ENCODE measurements at regions not wholly inside any gene's neighbourhood (a gene's known extent, or its start where the extent isn't known, plus 50 kb on each side); places are given as distances from the start of the nearest gene placed in this dataset.

- DNase-seq (ENCODE audit: low read depth): no peak
Observed at GRCh38 chr6:167515873-167516507, 191.1 kb downstream of the TTLL2 start.

- no peak for DNase-seq (ENCODE audit: low read depth)
Observed at GRCh38 chr6:167517254-167517916, 192.5 kb downstream of the TTLL2 start.

DNA sequence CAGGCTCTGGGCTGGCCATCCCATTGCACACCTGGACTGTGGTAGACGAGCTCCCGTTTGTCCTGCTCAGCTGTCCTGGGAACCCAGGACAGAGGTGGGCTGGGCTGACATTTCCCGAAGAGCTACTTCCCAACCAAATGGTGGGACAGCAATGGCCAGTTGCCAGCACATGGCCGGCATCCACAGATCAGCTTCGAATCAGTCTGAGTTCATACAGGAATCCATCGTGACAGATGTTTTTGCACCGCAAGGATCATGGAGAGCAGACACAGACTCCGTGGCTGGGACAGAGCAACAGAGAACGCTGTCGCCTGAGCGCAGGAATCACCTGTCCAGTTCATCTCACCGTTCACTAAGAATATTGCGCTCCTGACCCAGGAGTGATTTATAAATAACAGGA lies 198.5 kb downstream of the TTLL2 start:
- no peak for DNase-seq (ENCODE audit: low read depth)

DNA sequence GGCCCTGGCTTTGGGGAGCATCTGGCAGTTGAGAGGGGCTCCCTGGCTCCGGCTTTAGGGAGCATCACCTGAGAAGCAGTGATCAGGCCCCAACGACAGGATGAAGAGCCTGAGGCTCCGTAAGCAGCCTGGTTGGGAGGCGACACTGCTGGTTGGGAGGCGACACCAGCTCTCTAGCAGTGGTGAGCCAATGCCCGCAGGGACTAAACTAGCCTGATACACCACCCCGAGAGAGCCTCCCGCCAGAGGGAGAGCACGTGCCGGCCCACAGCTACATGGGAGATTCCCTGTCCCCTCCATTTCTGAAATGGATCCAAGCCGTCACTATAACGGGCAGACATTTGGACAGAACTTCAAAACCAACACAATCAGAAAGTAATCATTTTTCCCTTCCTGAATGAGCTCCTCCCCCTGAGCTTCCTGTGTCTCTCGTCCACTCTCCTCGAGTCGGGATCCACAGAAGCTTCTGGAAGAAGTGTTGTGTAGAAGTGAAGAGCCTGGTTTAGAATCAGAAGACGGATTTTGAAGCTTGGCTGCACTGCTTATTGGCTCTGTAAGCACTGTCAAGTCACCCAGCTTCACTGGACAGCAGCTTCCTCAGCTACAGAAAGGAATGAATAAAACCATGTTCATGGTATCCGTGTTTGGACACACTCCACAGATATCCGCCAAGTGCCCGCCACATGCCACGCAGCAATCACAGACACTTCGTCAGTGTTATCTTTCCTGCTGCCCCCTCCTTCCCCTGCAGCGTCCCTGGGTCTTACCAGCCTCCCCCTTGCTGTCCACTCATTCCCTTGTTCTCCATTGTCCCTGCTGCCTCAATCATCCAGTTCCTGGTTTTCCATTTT lies 199.6 kb downstream of the TTLL2 start:
- no peak for DNase-seq (ENCODE audit: low read depth)

DNA sequence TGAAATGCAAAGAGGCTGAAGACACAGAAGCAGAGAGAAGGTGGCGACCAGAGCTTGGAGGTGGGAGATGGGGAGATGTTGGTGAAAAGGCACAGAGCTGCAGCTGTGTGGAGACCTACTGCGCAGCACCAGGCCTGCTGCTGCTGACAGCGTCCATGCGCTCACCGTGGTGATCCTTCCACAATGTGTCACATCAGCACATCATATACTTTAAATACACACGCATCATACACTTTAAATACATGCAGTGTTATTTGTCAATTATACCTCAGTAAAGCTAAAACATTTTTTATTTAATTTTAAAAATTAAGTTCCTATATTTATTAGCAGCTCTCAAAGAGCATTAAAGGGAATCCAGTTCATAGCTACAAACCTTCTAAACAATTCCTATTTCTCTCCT lies 200.9 kb downstream of the TTLL2 start:
- DNase-seq (ENCODE audit: low read depth): no peak

DNA sequence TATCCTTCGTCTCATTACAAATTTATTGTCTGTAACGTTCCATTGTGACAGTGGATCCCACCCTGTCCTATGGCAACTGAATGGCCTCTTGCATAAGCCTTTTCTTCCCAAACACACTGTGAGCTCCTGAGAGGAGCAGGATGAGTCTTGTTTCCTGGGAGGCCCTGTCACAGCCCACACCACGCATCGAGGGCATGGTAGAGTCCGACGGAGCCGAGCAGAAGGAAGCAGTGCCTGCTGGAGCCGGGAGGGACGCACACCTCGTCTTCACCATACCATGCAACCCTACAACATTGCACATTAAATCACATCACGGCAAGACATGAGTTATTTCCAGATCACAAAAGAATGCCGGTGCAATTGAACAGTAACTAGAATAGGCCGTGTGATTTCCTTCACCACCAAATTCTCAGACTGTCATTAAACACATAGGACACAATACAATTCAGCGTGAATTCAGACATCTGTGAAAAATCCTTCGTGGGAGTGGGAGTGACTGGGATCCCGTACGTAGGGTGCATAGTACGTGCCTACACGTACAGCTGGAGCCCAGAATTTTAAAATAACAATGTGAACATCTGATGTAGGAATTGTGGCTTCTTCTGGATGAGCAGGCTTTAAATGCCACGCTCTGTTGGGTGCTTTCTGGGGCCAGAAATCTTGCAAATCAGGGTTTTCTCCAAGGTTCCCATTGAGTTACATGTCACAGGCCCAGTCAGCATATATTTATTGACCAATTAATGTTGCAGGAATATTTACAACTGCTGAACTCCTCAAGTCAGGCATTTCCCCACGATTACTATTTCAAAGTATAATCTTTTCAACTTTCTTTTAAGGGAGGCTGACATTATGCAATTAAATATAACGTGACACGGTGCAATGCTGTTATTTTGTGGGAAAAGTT lies 201.8 kb downstream of the TTLL2 start:
- no peak for DNase-seq (ENCODE audit: low read depth)

- DNase-seq (ENCODE audit: low read depth): no peak
Observed at GRCh38 chr6:167528239-167528638, 203.4 kb downstream of the TTLL2 start.

GRCh38 chr6:167528976-167529375 lies 204.1 kb downstream of the TTLL2 start:
- DNase-seq (ENCODE audit: low read depth): no peak

DNA sequence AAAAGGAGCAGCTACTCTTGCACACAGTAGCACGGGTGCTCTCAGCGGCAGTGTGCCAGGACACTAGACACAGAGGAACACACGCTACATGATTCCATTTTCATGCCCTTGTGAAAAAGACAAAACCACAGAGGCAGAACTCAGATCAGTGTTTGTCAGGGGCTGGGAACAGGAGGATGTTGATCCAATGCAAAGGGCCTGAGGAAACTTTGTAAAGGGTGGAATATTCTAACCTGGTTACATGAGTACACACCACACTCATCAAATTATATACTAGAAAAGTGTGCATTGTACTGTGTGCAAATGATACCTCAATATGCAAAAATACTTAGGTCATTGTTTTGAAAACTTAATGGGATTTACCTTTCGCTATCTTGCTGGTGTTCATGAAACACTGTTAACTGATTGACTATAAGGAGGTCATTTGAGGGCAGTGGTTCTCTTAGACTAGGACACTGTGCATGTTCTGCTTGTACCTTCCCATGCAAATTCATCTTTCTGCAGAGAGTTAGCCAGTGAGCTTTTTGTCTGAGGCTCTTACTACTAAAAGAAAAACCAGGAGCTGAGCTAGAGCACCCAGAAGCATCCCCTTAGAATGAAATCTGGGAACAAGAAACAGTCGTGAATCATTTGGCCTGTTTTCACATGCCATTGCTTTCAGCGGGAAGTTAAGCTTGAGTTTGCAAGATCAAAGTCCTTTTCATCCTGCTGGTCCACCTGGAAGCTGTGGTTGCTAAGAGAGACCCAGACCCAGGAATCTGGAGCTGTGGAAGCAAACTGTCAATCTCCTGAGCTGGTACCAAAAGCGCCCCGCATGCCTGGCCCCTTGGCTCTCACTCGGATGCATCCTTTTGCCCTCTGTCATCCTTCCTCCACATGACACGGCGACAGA lies 204.8 kb downstream of the TTLL2 start:
- no peak for DNase-seq (ENCODE audit: low read depth)

- DNase-seq (ENCODE audit: low read depth): no peak
Observed at GRCh38 chr6:167530951-167531350, 206.1 kb downstream of the TTLL2 start.

DNA sequence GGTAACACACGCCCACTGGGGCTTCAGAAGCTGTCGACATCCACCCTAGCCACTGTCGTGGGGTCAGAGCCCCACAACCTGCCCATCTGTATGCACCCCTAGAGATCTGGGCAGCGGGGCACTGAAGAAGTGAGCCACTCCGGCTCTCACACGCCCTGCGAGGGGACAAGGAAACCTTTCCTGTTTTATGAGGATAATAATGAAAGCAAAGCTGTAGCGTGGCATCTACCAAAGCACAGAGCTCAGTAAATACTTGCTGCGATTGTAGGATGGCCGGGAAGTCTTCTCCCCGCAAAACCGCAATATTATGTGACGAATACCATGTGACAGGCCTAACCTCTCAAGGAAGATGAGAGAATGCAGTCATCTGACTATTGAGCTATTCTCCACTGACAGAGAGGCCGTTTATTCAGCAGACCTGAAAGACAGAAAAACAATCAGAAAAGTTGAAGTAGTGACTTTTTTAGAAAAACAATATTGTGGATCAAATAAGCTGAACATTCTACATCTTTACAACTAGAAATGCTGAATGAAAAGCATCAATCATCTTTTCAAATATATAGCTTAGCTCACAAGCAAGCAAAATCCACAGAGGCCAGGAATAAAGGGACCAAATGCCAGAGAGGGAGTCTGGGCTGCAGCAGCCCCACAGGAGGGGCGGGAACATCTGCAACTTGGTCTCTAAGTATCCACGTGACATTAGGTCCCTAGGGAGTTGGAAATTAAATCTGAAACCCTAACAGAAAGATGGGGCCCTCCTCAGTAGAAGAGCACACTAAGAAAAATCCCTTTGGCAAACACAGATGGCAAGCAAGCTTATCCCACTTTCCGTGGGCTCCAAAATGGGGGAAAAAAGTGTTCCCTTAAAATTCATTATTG lies 207.8 kb downstream of the TTLL2 start:
- DNase-seq (ENCODE audit: low read depth): no peak

- DNase-seq (ENCODE audit: low read depth): no peak
Observed at GRCh38 chr6:167533851-167534250, 209.0 kb downstream of the TTLL2 start.

DNA sequence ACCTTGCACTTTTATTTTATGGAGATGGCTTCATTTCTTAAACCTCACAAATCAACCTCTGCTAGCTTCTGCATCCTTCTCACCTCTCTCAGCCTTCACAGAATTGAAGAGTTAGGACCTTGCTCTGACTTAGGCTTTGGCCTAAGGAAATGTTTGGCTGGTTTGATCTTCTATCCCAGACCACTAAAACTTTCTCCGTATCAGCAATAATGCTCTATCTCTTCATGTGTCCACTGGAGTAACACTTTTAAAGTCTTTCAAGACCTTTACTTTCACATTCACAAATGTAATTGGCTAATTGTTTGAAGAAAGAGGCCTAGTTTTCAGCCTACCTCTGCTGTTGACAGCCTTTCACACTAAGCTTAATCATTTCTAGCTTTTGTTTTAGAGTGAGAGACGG lies 212.9 kb downstream of the TTLL2 start:
- DNase-seq (ENCODE audit: low read depth): no peak

DNA sequence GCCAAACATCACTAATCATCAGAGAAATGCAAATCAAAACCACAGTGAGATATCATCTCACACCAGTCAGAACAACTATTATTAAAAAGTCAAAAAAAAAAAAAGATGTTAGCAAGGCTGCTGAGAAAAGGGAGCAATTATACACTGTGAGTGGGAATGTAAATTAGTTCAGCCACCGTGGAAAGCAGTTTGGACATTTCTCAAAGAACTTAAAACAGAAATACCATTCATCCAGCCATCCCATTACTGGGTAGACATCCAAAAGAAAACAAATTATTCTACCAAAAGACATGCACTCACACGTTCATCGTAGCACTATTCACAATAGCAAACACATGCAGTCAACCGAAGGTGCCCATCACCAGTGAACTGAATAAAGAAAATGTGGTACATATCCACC lies 213.9 kb downstream of the TTLL2 start:
- no peak for DNase-seq (ENCODE audit: low read depth)

DNA sequence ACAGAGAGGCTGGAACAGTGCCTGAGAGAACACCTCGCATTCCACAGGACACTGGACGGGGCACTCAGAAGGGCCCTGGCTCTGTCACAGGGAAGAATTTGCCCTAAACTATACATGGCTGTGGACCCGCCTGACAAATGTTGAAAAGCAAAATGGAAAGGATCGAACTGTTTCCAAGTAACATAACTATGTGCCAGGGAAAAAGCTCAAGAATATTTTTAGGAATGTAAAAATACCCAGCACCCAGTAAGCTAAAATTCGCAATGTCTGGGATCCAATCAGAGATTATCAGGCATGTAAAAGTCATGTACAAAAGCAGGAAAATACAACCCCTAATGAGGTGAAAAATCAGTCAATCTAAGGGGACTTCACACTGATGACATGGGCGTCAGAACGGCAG lies 215.9 kb downstream of the TTLL2 start:
- no peak for DNase-seq (ENCODE audit: low read depth)

DNA sequence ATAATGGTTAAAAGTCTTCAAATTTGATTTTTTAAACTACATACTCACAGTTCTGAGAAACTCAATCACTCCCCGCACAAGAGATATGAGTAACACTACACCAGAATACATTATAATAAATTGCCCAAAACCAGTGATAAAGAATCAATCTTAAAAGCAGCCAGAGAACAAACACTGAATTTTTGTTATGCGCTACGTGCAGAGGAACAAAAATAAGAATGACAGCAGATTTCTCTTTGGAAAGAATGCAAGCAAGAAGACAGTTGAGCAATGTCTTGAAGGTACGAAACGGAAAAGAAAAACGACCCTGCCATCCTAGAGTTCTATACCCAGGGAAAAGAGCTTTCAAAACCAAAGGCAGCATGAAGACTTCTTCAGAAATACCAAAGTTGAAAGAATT lies 216.7 kb downstream of the TTLL2 start:
- no peak for DNase-seq (ENCODE audit: low read depth)

GRCh38 chr6:167543602-167544497 lies 219.0 kb downstream of the TTLL2 start:
- DNase-seq (ENCODE audit: low read depth): no peak

- no peak for DNase-seq (ENCODE audit: low read depth)
Observed at GRCh38 chr6:167546611-167547327, 221.9 kb downstream of the TTLL2 start.

All from CMK (cell line).